ENCODE measurements at regions not wholly inside any gene's neighbourhood (a gene's known extent, or its start where the extent isn't known, plus 50 kb on each side); places are given as distances from the start of the nearest gene placed in this dataset.
"Not testable (repeated sequence)": the region's sequence is repeated elsewhere in the genome, so short reads cannot be mapped to it uniquely, and the experiment has no call there.

GRCh38 chr3:144620236-144620635 lies 648.6 kb downstream of the DIPK2A start:
- TF ChIP-seq EZH2 (IDR thresholded peaks at IDR 0.05; ENCODE audit: borderline replicate concordance, low read depth, low read length, poor library complexity, severe bottlenecking); CTCF (conservative IDR thresholded peaks at IDR 0.05; ENCODE audit: low read depth, low read length): not testable (repeated sequence)

Measured in A673 (cell line).